ENCODE measurements at regions not wholly inside any gene's neighbourhood (a gene's known extent, or its start where the extent isn't known, plus 50 kb on each side); places are given as distances from the start of the nearest gene placed in this dataset.
A peak's percentile ranks its signal among the peaks of the same experiment; 100 is the strongest.

DNA sequence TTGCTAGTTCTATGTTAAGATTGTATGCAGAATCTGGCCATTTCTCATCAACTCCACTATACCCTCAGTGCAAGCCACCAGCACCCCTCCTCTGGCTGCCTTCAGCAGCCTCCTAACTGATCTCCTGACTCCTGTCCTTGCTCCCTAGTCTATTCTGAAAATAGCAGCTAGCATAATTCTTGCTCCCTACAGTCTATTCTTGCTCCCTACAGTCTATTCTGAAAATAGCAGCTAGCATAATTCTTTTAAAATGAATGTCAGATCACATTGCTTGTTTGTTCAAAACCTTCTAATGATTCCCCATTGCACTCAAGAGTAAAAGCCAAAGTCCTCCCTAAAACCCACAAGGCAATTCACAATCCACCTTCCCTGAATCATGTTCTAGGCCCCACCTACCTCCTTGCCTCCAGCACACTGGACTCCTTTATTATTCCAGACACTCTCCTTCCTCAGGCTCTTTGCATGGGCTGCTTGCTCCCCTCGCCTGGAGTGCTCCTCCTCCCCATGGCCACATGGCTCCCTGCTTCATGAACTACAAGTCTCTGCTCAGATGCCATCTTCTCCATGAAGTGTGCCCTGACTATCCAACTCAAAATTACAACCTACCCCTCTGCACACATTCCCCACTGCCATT is 164.2 kb upstream of the TNFAIP3 start:
- TF ChIP-seq CTCF (IDR thresholded peaks at IDR 0.05 in 2 of 3, conservative IDR thresholded peaks at IDR 0.05 in 1 of 3; ENCODE audit: control insufficient read depth in 2 of 3, extremely low read depth in 1 of 3, insufficient read depth in 1 of 3, low read depth in 3 of 3, low read length in 3 of 3) (peak in 1 of 3 experiments; percentile 12; a peak in 1 of 6 replicates), CBX5 (IDR thresholded peaks at IDR 0.05; ENCODE audit: low read depth) (no peak), ATF3 (IDR thresholded peaks at IDR 0.05; ENCODE audit: borderline replicate concordance, extremely low read depth, low read depth, low read length) (no peak), HDAC6 (IDR thresholded peaks at IDR 0.05; ENCODE audit: unreplicated experiment) (no peak), USF2 (IDR thresholded peaks at IDR 0.05; ENCODE audit: borderline replicate concordance, low read depth, low read length) (no peak), SMAD1 (IDR thresholded peaks at IDR 0.05; ENCODE audit: low read depth, partially characterized antibody) (no peak), POLR2A (IDR thresholded peaks at IDR 0.05; ENCODE audit: low read depth, low read length) (no peak), ZBTB33 (IDR thresholded peaks at IDR 0.05) (no peak), HSF1 (IDR thresholded peaks at IDR 0.05; ENCODE audit: low read depth, low read length) (no peak), CEBPB (IDR thresholded peaks at IDR 0.05; ENCODE audit: borderline replicate concordance in 1 of 2, low read depth in 2 of 2, low read length in 2 of 2) (no peak)
